Right lobe of liver (tissue), 4 donors: ENCODE measurements at regions not wholly inside any gene's neighbourhood (a gene's known extent, or its start where the extent isn't known, plus 50 kb on each side); places are given as distances from the start of the nearest gene placed in this dataset.

Experiments used
- POLR2A ChIP-seq: fragments of 450-650 bp; IDR thresholded peaks from one replicate; pipeline ENCODE4 v1.6.1; 2017; ENCODE audit warnings: antibody characterized with exemption, mild to moderate bottlenecking
- TF ChIP-seq, protein P1 (sequence below), 4 donors: fragments of 200-600 bp in 3 of 4; fragments of 450-650 bp in 1 of 4; IDR thresholded peaks; one replicate each; pipeline versions ENCODE4 v1.5.1 to v1.8.0; 2016 to 2022; ENCODE audit warnings: antibody characterized with exemption in 4 of 4, mild to moderate bottlenecking in 2 of 4
- donor health status: DM: no; HTN: no; CAD: no.
- donor health status: DM: no; HTN: no; CAD: no.
- donor health status: DM: no; HTN: yes; CAD: no.

DNA sequence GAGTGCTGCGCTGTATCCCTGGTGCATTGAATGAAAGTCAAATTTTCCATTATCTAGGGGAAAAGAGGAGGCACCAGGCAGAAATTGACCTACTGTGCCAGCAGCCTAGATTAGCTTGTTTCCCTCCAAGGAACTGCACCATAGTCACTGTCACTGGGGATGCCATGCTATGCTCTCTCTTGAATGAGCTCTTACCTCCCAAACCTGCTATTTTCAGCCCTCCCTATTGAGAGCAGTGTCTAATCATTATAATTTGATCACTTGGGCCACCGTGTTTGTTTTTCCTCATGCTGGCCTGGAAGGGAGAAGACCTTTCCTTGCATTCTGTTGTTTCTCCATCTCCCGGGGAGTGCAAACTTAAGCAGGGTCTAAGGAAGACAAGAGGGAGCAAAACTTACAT, 492.9 kb downstream of the SIPA1L2 start:
- TF ChIP-seq, protein P1, sequence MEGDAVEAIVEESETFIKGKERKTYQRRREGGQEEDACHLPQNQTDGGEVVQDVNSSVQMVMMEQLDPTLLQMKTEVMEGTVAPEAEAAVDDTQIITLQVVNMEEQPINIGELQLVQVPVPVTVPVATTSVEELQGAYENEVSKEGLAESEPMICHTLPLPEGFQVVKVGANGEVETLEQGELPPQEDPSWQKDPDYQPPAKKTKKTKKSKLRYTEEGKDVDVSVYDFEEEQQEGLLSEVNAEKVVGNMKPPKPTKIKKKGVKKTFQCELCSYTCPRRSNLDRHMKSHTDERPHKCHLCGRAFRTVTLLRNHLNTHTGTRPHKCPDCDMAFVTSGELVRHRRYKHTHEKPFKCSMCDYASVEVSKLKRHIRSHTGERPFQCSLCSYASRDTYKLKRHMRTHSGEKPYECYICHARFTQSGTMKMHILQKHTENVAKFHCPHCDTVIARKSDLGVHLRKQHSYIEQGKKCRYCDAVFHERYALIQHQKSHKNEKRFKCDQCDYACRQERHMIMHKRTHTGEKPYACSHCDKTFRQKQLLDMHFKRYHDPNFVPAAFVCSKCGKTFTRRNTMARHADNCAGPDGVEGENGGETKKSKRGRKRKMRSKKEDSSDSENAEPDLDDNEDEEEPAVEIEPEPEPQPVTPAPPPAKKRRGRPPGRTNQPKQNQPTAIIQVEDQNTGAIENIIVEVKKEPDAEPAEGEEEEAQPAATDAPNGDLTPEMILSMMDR (IDR thresholded peaks at IDR 0.05) = no peak
- no peak for TF ChIP-seq POLR2A
